ENCODE measurements at regions not wholly inside any gene's neighbourhood (a gene's known extent, or its start where the extent isn't known, plus 50 kb on each side); places are given as distances from the start of the nearest gene placed in this dataset.

GRCh38 chrX:104432321-104432720 is 133.7 kb upstream of the IL1RAPL2 start:
- no peak for DNase-seq
- TF ChIP-seq CTCF (IDR thresholded peaks at IDR 0.05), result no peak
- no peaks in the 10 kb centered on the region for H3K36me3 Mint-ChIP-seq (ENCODE audit: low read depth)
- H3K4me1 Mint-ChIP-seq, result peaks cover 43% of the 10 kb centered on the region
- peaks cover 30% of the 10 kb centered on the region for H3K9me3 Mint-ChIP-seq
- H3K4me3 Mint-ChIP-seq, result no peak overlapping the region
- peaks cover 2% of the 10 kb centered on the region for H3K27me3 Mint-ChIP-seq (ENCODE audit: low read depth, poor library complexity)
- no peak overlapping the region for H3K27ac Mint-ChIP-seq

GRCh38 chrX:104430742-104431119 is 135.3 kb upstream of the IL1RAPL2 start:
- H3K27me3 Mint-ChIP-seq (ENCODE audit: low read depth, poor library complexity), result peaks cover 2% of the 10 kb centered on the region
- no peaks in the 10 kb centered on the region for H3K36me3 Mint-ChIP-seq (ENCODE audit: low read depth)
- no peak for DNase-seq
- peaks cover 56% of the 10 kb centered on the region for H3K4me1 Mint-ChIP-seq
- H3K4me3 Mint-ChIP-seq, result no peak overlapping the region
- no peak for TF ChIP-seq CTCF (IDR thresholded peaks at IDR 0.05)
- no peak overlapping the region for H3K27ac Mint-ChIP-seq
- peaks cover 30% of the 10 kb centered on the region for H3K9me3 Mint-ChIP-seq

GRCh38 chrX:104430072-104430741 is 135.8 kb upstream of the IL1RAPL2 start:
- no peak for DNase-seq
- H3K4me1 Mint-ChIP-seq, result peaks cover 56% of the 10 kb centered on the region
- no peak for TF ChIP-seq CTCF (IDR thresholded peaks at IDR 0.05)
- no peak overlapping the region for H3K4me3 Mint-ChIP-seq
- peaks cover 2% of the 10 kb centered on the region for H3K27me3 Mint-ChIP-seq (ENCODE audit: low read depth, poor library complexity)
- H3K9me3 Mint-ChIP-seq, result peaks cover 30% of the 10 kb centered on the region
- H3K27ac Mint-ChIP-seq, result peak overlapping the region; percentile 92
- H3K36me3 Mint-ChIP-seq (ENCODE audit: low read depth), result no peaks in the 10 kb centered on the region

GRCh38 chrX:104428231-104428630 is 137.8 kb upstream of the IL1RAPL2 start:
- peaks cover 49% of the 10 kb centered on the region for H3K4me1 Mint-ChIP-seq
- no peak for TF ChIP-seq CTCF (IDR thresholded peaks at IDR 0.05)
- peaks cover 22% of the 10 kb centered on the region for H3K9me3 Mint-ChIP-seq
- no peak overlapping the region for H3K4me3 Mint-ChIP-seq
- no peak overlapping the region for H3K27ac Mint-ChIP-seq
- no peak for DNase-seq
- H3K36me3 Mint-ChIP-seq (ENCODE audit: low read depth), result no peaks in the 10 kb centered on the region
- peaks cover 2% of the 10 kb centered on the region for H3K27me3 Mint-ChIP-seq (ENCODE audit: low read depth, poor library complexity)

GRCh38 chrX:104427693-104428092 is 138.3 kb upstream of the IL1RAPL2 start:
- Mint-ChIP-seq H3K4me3 (no peak overlapping the region), H3K36me3 (ENCODE audit: low read depth) (no peaks in the 10 kb centered on the region), H3K4me1 (peaks cover 48% of the 10 kb centered on the region), H3K27ac (no peak overlapping the region), H3K27me3 (ENCODE audit: low read depth, poor library complexity) (peaks cover 2% of the 10 kb centered on the region), H3K9me3 (peaks cover 20% of the 10 kb centered on the region)
- no peak for TF ChIP-seq CTCF (IDR thresholded peaks at IDR 0.05)
- no peak for DNase-seq

GRCh38 chrX:104427073-104427472 is 138.9 kb upstream of the IL1RAPL2 start:
- H3K36me3 Mint-ChIP-seq (ENCODE audit: low read depth), result no peaks in the 10 kb centered on the region
- peaks cover 14% of the 10 kb centered on the region for H3K9me3 Mint-ChIP-seq
- H3K4me1 Mint-ChIP-seq, result peaks cover 42% of the 10 kb centered on the region
- no peak overlapping the region for H3K4me3 Mint-ChIP-seq
- no peak for TF ChIP-seq CTCF (IDR thresholded peaks at IDR 0.05)
- no peak overlapping the region for H3K27ac Mint-ChIP-seq
- H3K27me3 Mint-ChIP-seq (ENCODE audit: low read depth, poor library complexity), result no peaks in the 10 kb centered on the region
- DNase-seq, result no peak
